Fibroblast of lung (primary cell): ENCODE measurements at regions not wholly inside any gene's neighbourhood (a gene's known extent, or its start where the extent isn't known, plus 50 kb on each side); places are given as distances from the start of the nearest gene placed in this dataset.

Experiments
- DNase-seq, 2 donors: peaks; one replicate each; pipeline versions ENCODE4 v3.0.0 to v3.0.0-alpha.2; 2010; ENCODE audit warnings: low read depth in 2 of 2
- H2AFZ ChIP-seq: 2 replicates; pipeline ENCODE4 v1.5.1; 2012; ENCODE audit warnings: low read length, control low read depth, inconsistent platforms
- H3K27ac ChIP-seq: 2 replicates; pipeline ENCODE4 v1.5.1; 2011; ENCODE audit warnings: low read length, control low read depth; ENCODE audit not compliant: insufficient read depth
- H3K27me3 ChIP-seq: 2 replicates; pipeline ENCODE4 v1.5.1; 2011; ENCODE audit warnings: mild to moderate bottlenecking, low read length; ENCODE audit not compliant: control insufficient read depth, insufficient read depth
- H3K36me3 ChIP-seq: 2 replicates; pipeline ENCODE4 v1.5.1; 2011; ENCODE audit warnings: low read length; ENCODE audit not compliant: control insufficient read depth, insufficient read depth
- H3K4me1 ChIP-seq: 2 replicates; pipeline ENCODE4 v1.5.1; 2011; ENCODE audit warnings: low read length; ENCODE audit not compliant: control insufficient read depth, insufficient read depth; ENCODE audit errors: extremely low read depth
- H3K4me2 ChIP-seq: 2 replicates; pipeline ENCODE4 v1.5.1; 2011; ENCODE audit warnings: low read length, control low read depth; ENCODE audit not compliant: insufficient read depth; ENCODE audit errors: extremely low read depth
- H3K4me3 ChIP-seq, 4 experiments: fragments of 200-600 bp in 1 of 4; sonication (generic) in 1 of 4; replicated peaks in 1 of 4; 2 replicates each; pipeline ENCODE4 v1.5.1; 2011 to 2016; ENCODE audit warnings: low read length in 4 of 4, low read depth in 3 of 4, mild to moderate bottlenecking in 3 of 4, control low read depth in 2 of 4, inconsistent platforms in 1 of 4, mixed read lengths in 1 of 4; ENCODE audit not compliant: insufficient read depth in 1 of 4; ENCODE audit errors: control extremely low read depth in 1 of 4
- H3K79me2 ChIP-seq: 2 replicates; pipeline ENCODE4 v1.5.1; 2012; ENCODE audit warnings: mild to moderate bottlenecking, low read length, inconsistent platforms; ENCODE audit not compliant: control insufficient read depth, insufficient read depth
- H3K9ac ChIP-seq: 2 replicates; pipeline ENCODE4 v1.5.1; 2011; ENCODE audit warnings: mild to moderate bottlenecking, low read length, control low read depth; ENCODE audit not compliant: insufficient read depth
- H3K9me3 ChIP-seq: 2 replicates; pipeline ENCODE4 v1.5.1; 2012; ENCODE audit warnings: low read depth, low read length; ENCODE audit not compliant: control insufficient read depth, insufficient read depth
- H4K20me1 ChIP-seq: 2 replicates; pipeline ENCODE4 v1.5.1; 2011; ENCODE audit warnings: low read length; ENCODE audit not compliant: control insufficient read depth, insufficient read depth; ENCODE audit errors: extremely low read depth
- CTCF ChIP-seq, 2 donors: IDR thresholded peaks in 1 of 2; conservative IDR thresholded peaks in 1 of 2; 1 replicate in 1 of 2; 2 replicates in 1 of 2; pipeline ENCODE4 v1.5.1; 2011 to 2012; ENCODE audit warnings: low read length in 2 of 2, control low read depth in 1 of 2, inconsistent platforms in 1 of 2, low read depth in 1 of 2, mild to moderate bottlenecking in 1 of 2
- EZH2 ChIP-seq: IDR thresholded peaks from 2 replicates; pipeline ENCODE4 v1.5.1; 2012; ENCODE audit warnings: low read length, control low read depth, mild to moderate bottlenecking; ENCODE audit errors: missing control alignments

GRCh38 chr2:183541766-183542165 is 417.5 kb downstream of the NUP35 start:
- no peaks in the 10 kb centered on the region for H3K36me3 ChIP-seq
- H3K27ac ChIP-seq = no peak overlapping the region
- H3K79me2 ChIP-seq = no peaks in the 10 kb centered on the region
- no peak overlapping the region for H2AFZ ChIP-seq
- no peaks in the 10 kb centered on the region for H3K4me1 ChIP-seq
- H3K27me3 ChIP-seq = no peaks in the 10 kb centered on the region
- no peak overlapping the region for H3K4me2 ChIP-seq
- H4K20me1 ChIP-seq = no peaks in the 10 kb centered on the region
- H3K9ac ChIP-seq = no peak overlapping the region
- H3K9me3 ChIP-seq = no peaks in the 10 kb centered on the region
- DNase-seq = peak in 1 of 2 donors; percentile 63
- TF ChIP-seq CTCF (conservative IDR thresholded peaks at IDR 0.05 in 1 of 2, IDR thresholded peaks at IDR 0.05 in 1 of 2; ENCODE audit: low read depth in 1 of 2, low read length in 2 of 2) (no peak), EZH2 (no peak)
- no peak overlapping the region for H3K4me3 ChIP-seq

GRCh38 chr2:183542606-183543005 is 418.4 kb downstream of the NUP35 start:
- TF ChIP-seq CTCF (conservative IDR thresholded peaks at IDR 0.05 in 1 of 2, IDR thresholded peaks at IDR 0.05 in 1 of 2; ENCODE audit: low read depth in 1 of 2, low read length in 2 of 2) (no peak), EZH2 (no peak)
- H3K4me3 ChIP-seq = no peak overlapping the region
- H4K20me1 ChIP-seq = no peaks in the 10 kb centered on the region
- no peak overlapping the region for H3K9ac ChIP-seq
- no peaks in the 10 kb centered on the region for H3K9me3 ChIP-seq
- H3K36me3 ChIP-seq = no peaks in the 10 kb centered on the region
- H3K79me2 ChIP-seq = no peaks in the 10 kb centered on the region
- no peak overlapping the region for H2AFZ ChIP-seq
- no peak overlapping the region for H3K4me2 ChIP-seq
- no peaks in the 10 kb centered on the region for H3K4me1 ChIP-seq
- H3K27ac ChIP-seq = no peak overlapping the region
- no peaks in the 10 kb centered on the region for H3K27me3 ChIP-seq
- no peak for DNase-seq

GRCh38 chr2:183543222-183543621 is 419.0 kb downstream of the NUP35 start:
- Histone ChIP-seq H3K27me3 (no peaks in the 10 kb centered on the region), H3K4me3 (no peak overlapping the region), H3K9ac (no peak overlapping the region), H3K4me2 (no peak overlapping the region), H2AFZ (no peak overlapping the region), H4K20me1 (no peaks in the 10 kb centered on the region), H3K27ac (no peak overlapping the region), H3K4me1 (no peaks in the 10 kb centered on the region), H3K9me3 (no peaks in the 10 kb centered on the region), H3K79me2 (no peaks in the 10 kb centered on the region), H3K36me3 (no peaks in the 10 kb centered on the region)
- no peak for TF ChIP-seq CTCF (conservative IDR thresholded peaks at IDR 0.05 in 1 of 2, IDR thresholded peaks at IDR 0.05 in 1 of 2; ENCODE audit: low read depth in 1 of 2, low read length in 2 of 2)
- no peak for TF ChIP-seq EZH2
- DNase-seq = no peak
